GM18502 (cell line): ENCODE measurements at regions not wholly inside any gene's neighbourhood (a gene's known extent, or its start where the extent isn't known, plus 50 kb on each side); places are given as distances from the start of the nearest gene placed in this dataset.

ENCODE experiments used
- ATAC-seq: cut with Tn5 transposase; IDR thresholded peaks from one replicate; pipeline ENCODE4 v1.9.1; 2021; ENCODE audit warnings: mild to moderate bottlenecking; ENCODE audit not compliant: unreplicated experiment, poor library complexity

DNA sequence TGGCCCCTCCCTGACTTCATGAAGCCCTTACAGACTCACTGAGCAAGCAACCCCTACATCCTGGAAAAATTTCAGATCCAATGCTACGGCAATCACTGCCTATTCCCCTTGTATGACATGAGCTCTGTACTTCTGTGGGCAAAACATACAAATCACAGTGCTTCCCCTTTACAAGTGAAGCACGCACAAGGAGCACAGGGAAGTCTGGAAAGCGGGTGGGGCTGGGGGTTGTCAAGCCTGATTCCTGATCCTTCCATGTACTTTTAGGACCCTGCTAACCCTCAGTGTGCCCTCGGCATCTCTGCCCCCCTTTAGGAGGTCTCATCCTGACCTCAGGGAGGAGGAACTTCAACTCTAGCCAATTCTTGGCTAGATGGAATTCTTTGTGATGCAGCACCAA lies 405.7 kb upstream of the POU3F1 start:
- ATAC-seq = no peak

DNA sequence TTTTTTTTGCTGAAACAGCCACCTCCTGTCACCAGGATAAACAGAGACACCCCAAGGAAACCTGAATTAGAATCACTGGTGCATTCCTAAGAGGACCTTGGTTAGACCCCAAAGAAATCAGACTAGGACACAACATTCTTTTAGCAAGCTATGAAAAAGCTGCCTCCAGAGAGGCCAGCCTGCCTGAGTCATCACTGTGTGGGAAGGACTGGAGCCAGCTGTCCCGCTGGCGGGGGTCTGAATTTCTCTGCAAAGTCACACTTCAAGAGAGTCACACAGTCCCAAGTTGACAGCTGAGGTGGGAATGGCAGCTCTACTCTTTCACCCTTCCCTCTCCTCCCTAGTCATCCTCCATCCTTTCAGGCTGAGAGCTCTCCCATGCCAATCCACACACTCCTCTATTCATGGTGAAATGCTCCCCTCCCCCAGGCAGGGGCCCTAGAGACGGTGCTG lies 405.0 kb upstream of the POU3F1 start:
- ATAC-seq = no peak

DNA sequence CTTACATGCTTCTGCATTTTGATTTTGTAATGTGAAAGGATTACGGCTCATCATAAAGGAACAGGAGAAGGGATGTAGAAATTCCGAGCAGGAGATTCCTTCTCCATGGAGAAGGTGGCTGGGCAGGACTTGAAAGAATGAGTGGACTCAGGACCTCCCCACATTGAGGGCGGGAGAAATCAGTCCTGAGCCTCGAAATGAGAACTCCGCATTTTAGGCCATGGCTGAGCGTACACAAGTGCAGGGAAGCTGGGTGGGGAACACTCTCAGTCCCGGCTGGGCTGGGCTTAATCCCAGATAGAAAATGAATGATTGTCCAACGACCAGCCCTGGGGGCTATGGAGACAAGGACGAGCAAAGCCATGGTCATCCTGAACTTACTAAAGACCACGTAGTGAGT lies 402.3 kb upstream of the POU3F1 start:
- no peak for ATAC-seq

DNA sequence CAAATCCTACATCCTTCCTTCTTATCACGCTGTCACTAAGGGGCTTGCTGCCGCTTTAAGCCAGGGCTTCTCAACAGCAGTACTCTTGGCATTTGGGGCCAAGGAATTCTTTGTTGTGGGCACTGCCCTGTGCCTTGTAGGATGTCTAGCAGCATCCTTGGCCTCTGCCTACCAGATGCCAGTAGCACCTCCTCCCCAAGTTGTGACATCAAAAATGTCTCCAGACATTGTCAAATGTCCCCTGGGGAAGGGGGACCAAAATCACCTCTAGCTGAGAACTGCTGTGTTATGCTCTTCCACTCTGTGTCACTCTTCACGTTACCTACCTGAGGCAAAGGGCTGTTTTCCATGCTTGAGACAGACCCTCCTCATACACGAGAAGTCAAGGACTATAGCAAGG lies 400.3 kb upstream of the POU3F1 start:
- no peak for ATAC-seq

DNA sequence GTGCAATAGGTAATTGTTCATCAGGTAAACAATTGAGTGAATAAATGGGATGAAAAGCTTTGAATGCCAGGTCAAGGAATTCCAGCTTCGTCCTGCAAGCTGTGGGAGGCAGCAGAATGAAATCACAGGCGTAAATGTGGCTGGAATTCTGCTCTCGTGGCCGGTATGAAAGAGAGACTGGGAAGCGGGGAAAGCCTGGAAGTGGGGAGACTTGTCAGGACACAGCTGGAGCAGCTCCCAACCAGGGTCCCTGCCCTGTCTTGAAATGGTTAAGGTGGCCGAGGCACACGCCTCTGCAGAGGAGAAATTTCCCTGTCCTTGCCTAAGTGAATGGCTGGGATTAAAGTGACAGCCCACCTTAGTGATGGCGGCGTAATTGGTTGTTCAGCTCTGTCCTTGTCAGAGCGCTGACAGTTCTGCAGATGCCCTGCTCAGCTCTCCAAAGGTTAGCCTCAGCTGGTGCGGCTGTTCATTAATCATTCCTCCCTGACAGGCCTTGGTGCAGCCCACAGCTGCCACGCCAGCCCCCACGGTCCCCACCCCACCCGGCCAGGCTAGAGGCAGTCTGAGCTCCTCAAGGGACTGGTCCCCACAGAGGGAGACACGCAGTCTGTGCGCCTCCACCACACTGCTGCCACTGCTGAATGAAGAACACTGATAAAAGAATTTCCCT lies 398.3 kb upstream of the POU3F1 start:
- no peak for ATAC-seq

DNA sequence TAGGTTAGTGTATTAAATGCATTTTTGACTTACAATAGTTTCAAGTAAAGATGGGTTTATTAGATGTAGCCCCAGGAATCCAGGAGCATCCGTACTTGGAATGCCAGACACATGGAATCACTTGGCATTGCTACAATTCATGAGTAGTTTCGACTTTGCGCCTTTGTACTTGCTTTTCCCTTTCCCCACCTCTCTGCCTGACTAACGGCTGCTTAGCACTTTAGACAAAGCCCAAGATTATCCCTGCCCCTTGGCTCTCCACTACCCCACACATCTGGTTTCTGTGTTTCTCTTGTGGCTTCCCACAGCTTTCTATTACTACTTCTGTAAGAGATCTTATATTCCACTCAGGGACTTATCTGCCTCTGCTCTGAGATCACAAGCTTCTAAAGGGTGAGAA lies 397.7 kb upstream of the POU3F1 start:
- ATAC-seq = no peak

DNA sequence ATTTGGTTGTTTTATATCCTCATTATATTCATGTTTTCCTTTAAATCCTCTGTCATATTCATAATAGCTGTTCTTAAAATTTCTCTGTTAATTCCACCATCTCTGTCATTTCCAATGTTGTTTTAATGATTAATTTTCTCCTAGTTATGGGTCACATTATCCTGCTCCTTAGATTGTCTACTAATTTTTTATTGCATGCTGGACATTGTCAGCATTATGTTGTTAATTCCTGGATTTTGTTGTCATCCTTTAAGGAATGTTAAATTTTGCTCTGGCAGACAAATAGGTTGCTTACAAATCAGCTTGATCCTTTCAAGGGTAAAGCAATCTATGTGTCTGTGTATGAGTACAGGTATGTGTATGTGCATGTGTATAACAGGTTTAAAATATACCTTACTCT lies 393.8 kb upstream of the POU3F1 start:
- no peak for ATAC-seq

DNA sequence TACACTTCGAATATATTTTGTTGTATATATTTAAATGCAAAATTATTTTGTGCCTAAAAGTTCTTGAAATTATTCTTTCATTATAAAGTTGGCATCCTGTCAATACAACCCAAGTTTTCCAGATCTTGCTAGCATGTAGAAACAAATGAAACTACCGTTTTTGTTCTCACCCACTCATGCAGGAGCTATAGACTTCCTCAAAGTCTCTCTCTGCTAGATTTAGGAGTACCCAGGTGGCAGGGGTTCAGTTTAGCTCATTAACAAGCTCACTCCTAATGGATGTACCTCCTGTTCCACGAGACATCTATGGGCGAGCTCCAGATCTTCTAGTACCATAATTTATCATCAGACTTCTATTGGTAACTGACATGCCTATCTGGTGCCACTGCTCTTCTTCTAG lies 390.2 kb upstream of the POU3F1 start:
- ATAC-seq = no peak

DNA sequence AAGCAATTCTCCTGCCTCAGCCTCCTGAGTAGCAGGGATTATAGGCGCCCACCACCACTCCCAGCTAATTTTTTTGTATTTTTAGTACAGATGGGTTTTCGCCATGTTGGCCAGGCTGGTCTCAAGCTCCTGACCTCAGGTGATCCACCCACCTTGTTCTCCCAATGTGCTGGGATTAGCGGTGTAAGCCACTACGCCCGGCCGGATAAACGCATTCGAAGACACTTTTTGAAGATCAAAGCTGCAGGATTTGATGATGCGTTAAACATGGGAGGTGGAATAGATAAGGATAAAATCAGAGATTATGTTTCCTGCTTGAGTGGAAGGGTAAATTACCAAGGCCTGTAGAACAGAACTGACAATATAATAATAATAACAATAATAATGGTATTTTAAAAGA lies 389.4 kb upstream of the POU3F1 start:
- ATAC-seq = no peak

DNA sequence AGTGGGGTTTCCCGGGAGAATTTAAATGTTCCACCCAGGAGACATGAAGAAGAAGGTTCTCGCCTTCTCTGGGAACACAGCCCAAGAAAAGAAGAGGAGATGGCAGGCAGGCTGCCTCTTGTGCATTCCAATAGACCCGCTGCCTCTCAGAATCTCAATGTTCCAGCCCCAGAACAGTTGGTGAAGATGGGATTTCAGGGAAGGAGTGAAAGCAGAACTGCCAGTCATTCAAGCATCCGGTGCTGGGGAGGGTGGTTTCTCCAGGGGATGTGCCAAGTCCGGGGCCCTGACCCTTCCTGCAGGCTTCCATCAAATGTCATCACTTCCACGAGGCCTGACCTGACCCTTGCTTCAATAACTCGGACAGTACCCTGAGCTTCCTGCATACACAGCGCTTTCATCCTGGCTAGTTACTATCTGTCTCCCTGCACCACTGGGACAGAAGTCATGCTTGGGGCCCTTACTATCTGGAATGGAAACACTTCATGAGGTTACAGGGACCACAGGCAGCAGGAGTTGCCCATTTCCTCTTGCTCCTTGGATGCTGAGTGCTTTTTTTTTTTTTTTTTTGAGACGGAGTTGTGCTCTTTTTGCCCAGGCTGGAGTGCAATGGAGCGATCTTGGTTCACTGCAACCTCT lies 386.6 kb upstream of the POU3F1 start:
- ATAC-seq = no peak

DNA sequence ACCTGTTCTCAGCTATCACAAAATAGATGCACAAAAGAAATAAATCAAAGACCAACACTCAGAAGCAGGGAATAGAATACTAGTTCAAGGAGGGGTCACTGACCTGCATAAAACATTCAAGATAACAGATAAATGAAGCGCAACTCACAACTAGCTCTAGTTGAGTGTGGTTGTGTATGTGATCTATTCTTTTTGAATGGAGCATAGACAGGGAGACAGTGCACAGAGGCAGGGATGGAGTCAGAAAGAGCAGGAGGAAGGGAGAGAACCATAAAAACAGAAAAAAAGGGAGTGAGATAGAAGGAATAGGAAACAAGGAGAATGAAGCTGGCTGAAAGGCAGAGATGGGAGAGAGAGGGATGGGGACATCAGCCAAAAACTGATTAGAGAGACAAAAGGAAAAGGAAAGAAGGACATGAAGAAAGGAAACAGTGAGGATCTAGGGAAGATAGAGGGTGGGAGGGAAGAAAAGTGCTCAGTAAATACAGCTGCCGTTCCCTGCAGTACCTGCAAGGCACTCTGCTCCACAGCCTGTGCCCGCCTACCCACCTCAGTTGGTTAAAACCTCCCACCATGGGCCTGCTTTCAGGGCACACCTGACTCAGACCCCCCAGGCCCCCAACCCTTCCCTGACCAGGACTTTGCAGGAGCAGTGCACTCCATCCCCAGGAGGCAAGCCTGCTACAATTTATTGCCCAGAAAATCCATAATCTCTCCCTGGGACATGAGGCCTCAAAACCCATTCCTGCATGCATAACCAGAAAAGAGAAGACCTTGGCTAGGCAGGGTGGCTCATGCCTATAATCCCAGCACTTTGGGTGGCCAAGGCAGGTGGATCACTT lies 385.2 kb upstream of the POU3F1 start:
- ATAC-seq = no peak

DNA sequence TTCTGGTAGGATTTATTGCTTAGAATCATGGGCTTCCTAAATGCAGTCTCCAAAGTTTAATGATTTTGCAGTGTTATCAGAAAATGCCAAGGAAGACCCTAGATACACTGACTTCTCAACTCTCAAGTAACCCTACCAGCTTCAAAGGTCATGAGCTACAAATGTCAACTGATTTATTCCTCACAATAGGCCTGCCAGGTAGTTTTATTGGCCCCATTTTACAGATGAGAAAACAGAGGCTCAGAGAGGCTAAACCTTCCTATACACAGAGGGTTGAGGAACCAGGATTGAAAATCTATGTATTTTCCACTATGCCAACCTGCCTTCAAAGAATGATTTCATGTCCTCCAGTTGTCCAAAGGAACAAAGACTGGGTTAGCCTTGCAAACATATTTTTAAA lies 384.4 kb upstream of the POU3F1 start:
- ATAC-seq = no peak

DNA sequence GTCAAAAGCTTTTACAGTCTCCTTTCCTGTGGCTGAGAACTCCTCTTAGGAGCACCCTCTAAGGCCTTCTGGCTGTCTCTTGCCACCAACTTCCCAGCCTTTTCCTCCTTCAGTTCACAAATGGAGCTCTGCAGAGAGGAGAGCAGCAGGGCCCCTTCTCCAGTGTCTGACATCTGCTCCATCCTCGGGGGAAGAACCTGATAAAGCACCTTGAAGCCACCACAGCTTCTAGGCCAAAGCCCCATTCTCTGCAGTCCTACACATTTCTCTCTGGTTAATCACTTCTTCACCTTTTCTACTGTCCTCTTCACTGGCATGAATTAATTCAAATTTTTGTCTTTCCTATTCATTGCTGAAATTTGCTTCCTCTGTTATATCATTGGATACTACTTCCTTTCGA lies 378.1 kb upstream of the POU3F1 start:
- no peak for ATAC-seq

DNA sequence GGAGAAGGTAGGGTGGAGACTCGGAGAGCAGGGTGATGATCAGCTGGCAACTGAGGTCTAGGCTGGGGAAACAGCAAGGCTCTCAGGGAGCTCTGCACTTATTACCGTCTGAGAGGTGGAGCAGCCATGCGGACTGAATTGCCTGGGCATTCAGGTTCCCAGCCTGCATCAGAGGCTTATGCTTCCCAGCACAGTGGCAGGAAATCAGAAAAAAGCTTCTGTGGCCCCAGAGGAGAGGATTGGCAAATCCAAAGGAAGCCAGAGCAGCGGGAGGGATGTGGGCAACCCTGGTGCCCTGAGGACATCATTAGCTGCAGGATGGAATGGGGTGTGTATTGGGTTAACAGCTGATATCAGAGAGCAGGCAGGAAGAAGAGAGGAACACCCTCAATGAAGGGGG lies 374.1 kb upstream of the POU3F1 start:
- ATAC-seq = no peak

DNA sequence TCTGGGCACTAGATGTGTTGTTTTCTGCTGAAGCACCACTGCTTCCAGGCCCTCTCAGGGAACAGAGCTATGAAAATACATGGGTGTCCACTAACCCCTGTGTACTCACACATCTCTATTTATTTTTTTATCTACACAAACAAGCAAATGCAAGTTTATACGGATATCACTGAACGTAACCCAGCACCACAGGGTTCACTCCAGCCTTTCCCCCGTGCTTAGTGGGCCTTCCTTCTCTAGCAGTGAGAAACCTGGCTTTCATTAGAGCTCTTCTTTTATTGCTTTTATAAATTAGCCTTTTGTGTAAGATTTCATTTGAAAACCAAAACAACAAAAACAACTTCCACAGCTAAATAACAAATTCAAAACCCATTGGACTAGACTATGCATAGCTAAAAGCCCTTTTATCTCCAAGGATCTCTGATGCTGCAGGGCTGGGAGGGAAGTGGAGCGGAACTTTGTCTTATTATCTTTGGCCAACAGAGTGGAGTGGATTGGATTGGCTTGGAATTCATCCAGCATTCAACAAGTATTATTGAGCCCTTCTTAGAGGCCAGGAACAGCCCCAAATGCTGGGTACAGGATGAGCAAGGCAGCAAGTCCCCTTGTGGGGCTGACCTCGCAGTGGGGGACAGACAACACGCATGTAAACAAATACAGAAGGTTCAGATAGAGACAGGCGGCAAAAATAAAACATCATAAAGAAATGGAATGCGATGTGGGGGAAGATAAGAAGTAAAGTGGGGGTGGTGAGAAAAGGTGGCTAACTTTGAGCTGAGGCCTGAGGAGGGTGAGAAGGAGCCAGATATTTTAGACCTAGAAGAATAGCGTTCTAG lies 371.8 kb upstream of the POU3F1 start:
- ATAC-seq = no peak

DNA sequence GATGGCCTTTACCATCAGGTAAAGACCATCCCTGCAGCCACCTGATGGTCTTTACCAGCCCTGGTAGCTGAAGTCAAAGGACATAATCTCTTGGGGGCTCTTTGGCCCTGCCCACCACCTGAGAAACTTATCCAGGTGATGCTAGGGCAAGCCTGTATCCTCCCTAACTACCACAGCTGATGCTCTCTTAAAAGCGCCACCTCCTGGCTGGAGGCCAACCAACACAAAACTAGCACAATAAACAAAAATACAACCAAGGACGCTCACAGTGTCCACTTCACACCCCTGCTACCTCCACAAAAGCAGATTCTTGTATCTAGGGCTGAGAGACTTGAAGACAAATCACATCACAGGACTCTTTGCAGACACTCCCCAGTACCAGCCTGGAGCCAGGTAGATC lies 357.1 kb upstream of the POU3F1 start:
- ATAC-seq = no peak

DNA sequence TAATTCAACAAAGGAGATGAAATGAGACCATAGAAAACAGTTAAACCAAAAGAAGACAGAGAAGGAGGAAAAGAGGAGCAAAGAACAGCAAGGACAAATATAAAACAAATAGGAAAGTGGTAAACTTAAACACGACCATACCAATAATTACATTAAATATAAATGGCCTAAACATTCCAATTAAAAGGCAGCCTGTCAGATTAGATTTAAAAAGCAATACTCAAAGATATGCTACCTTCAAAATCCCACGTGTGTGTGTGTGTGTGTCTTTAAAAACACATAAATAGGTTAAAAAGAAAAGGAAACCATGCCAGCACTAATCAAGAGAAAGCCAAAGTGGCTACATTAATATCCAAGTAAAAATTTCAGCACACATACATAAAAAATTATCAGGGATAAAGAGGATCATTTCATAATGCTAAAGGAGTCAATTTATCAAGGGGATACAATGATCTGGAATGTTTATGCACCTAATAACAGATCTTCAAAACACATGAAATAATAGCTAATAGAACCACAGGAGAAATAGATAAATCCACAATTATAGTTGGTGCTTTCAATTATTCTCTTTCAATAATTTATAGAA lies 355.7 kb upstream of the POU3F1 start:
- ATAC-seq = no peak

DNA sequence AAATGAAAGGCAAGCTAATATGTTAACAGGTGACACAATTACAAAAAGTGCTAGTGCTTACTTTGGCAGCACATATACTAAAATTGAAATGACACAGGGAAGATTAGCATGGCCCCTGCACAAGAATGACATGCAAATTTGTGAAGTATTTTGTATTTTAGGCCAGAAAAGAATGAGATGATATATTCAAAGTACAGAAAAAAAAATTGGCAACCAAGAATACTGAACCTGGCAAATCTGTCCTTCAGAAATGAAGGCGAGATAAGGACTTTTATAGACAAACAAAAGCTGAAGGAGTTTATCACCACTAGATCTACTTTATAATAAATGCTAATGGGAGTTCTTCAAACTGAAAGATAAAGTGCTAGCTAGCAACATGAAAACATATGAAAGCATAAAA lies 350.0 kb upstream of the POU3F1 start:
- no peak for ATAC-seq

DNA sequence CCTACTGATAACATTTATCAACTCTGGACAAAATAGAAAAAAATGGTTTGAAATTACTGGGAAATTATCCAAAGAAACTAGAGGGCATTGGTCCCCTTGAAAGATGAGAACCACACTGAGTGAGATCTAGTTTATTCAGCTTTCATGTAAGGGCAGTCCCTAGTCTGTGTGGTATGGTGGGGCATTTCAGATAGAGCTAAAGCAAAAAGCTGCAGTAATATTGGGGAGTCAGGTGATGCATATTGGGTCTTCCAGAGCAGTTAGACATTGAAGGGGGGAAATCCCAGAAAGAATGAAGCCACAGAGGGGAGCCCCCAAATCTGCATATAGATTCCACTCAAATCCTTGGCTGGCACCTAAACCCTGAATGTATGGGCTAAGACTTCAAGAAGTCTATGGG lies 347.7 kb upstream of the POU3F1 start:
- no peak for ATAC-seq

DNA sequence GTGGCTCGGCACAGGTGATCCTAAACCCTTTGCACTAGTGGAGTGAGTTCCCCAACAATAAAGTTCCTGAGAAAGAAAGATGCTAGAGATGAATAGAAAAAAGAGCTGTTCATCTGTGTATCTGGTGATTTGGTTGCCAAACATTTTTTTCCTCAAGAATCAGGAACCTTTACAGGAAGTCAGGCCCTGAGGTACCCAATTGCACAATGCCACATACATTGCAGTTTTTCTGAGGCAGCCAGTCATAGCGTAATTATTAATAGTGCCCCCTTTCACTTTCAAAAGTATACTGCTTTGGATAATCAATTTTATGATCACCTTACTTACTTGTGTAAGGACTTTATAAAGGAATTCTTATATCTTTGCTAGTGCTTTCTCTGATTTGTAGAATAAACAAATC lies 346.3 kb upstream of the POU3F1 start:
- ATAC-seq = no peak
